K562 (cell line): ENCODE measurements at regions not wholly inside any gene's neighbourhood (a gene's known extent, or its start where the extent isn't known, plus 50 kb on each side); places are given as distances from the start of the nearest gene placed in this dataset.

Source experiments
- ATAC-seq: fragments of 200-7000 bp; cut with Tn5 transposase; 3 replicates; pipeline ENCODE4 v1.9.1; 2020; ENCODE audit warnings: moderate library complexity
- BruUV-seq: library from RNA; stranded (reverse); fragments of 400-500 nt; replicated peaks from 2 replicates; lab custom pipeline; 2021; lab: Mats Ljungman, UMichigan
- CTCF ChIA-PET: fragments of 300-600 bp; formaldehyde crosslinking; extraction: SDS; loops from one replicate; lab custom pipeline; 2021; ENCODE audit warnings: low intra/inter-chr PET ratio; lab: Yijun Ruan, JAX
- POLR2A ChIA-PET: fragments of 300-600, 350-650 bp; sonication (Branson Sonifier 250); formaldehyde crosslinking; extraction: SDS; loops from one replicate; lab custom pipeline; 2021; ENCODE audit warnings: antibody characterized with exemption, inconsistent platforms; lab: Yijun Ruan, JAX
- DNase-seq, 4 experiments: peaks; one replicate each; pipeline versions ENCODE4 v3.0.0 to v3.0.0-alpha.2; 2011 to 2018; ENCODE audit warnings: low spot score in 3 of 4, mixed read lengths in 3 of 4; ENCODE audit errors: extremely low read depth in 1 of 4
- FAIRE-seq: peaks from 2 replicates; lab custom pipeline; 2011; peaks lifted over from hg19 to GRCh38; lab: Jason Lieb, UNC
- H2AFZ ChIP-seq: 2 replicates; pipeline ENCODE4 v1.6.0; 2011; ENCODE audit warnings: low read depth, low read length, control low read depth, inconsistent platforms
- H3K27ac ChIP-seq: fragments of 200-600 bp; 3 replicates; pipeline ENCODE4 v1.8.0; 2011; ENCODE audit warnings: low read depth, mild to moderate bottlenecking, control low read depth, inconsistent platforms, low read length, moderate library complexity, mixed read lengths; ENCODE audit errors: extremely low read depth
- H3K27me3 ChIP-seq, 2 experiments: fragments of 300-600 bp in 1 of 2; 2 replicates in 1 of 2; 3 replicates in 1 of 2; pipeline versions ENCODE4 v1.6.0 to v1.8.0; 2011; ENCODE audit warnings: inconsistent platforms in 2 of 2, low read length in 2 of 2, mild to moderate bottlenecking in 1 of 2, mixed read lengths in 1 of 2, moderate library complexity in 1 of 2; ENCODE audit not compliant: control insufficient read depth in 2 of 2, insufficient read depth in 2 of 2
- H3K36me3 ChIP-seq: fragments of 300-600 bp; 3 replicates; pipeline ENCODE4 v1.8.0; 2011; ENCODE audit warnings: mild to moderate bottlenecking, low read length, inconsistent platforms; ENCODE audit not compliant: control insufficient read depth, insufficient read depth
- H3K4me1 ChIP-seq, 2 experiments: fragments of 200-600 bp in 1 of 2; replicated peaks in 1 of 2; 2 replicates in 1 of 2; 3 replicates in 1 of 2; pipeline versions ENCODE4 v1.5.1 to v1.8.0; 2011; ENCODE audit warnings: inconsistent platforms in 2 of 2, low read length in 2 of 2, mild to moderate bottlenecking in 1 of 2, mixed read lengths in 1 of 2, moderate library complexity in 1 of 2; ENCODE audit not compliant: control insufficient read depth in 2 of 2, insufficient read depth in 2 of 2
- H3K4me2 ChIP-seq: 2 replicates; pipeline ENCODE4 v1.6.1; 2011; ENCODE audit warnings: low read length, control low read depth, inconsistent platforms, mixed read lengths; ENCODE audit not compliant: insufficient read depth
- H3K4me3 ChIP-seq: fragments of 200-600 bp; sonication (generic), shearing (Covaris generic); 2 replicates; pipeline ENCODE4 v1.5.1; 2016; ENCODE audit warnings: control low read depth, inconsistent platforms
- H3K79me2 ChIP-seq: fragments of 200-600 bp; 3 replicates; pipeline ENCODE4 v1.8.0; 2011; ENCODE audit warnings: low read length, inconsistent platforms; ENCODE audit not compliant: control insufficient read depth, insufficient read depth
- H3K9ac ChIP-seq, 2 experiments: 2 replicates each; pipeline versions ENCODE4 v1.6.0 to v1.6.1; 2011; ENCODE audit warnings: low read depth in 2 of 2, low read length in 2 of 2, control low read depth in 1 of 2, inconsistent platforms in 1 of 2, mild to moderate bottlenecking in 1 of 2, mixed read lengths in 1 of 2; ENCODE audit not compliant: insufficient read depth in 1 of 2
- H3K9me1 ChIP-seq: one replicate; pipeline ENCODE4 v1.6.0; 2011; ENCODE audit warnings: inconsistent platforms, mild to moderate bottlenecking, low read length, moderate library complexity; ENCODE audit not compliant: control insufficient read depth, insufficient read depth
- H3K9me3 ChIP-seq: replicated peaks from 2 replicates; pipeline ENCODE4 v1.5.1; 2011; ENCODE audit warnings: low read depth, low read length, inconsistent platforms; ENCODE audit not compliant: control insufficient read depth, insufficient read depth
- H4K20me1 ChIP-seq: replicated peaks from 2 replicates; pipeline ENCODE4 v1.6.1; 2011; ENCODE audit warnings: low read length, inconsistent platforms, mixed read lengths; ENCODE audit not compliant: control insufficient read depth, insufficient read depth
- EHMT2 ChIP-seq: fragments of 450-650 bp; IDR thresholded peaks from 2 replicates; pipeline ENCODE4 v1.6.1; 2018; ENCODE audit warnings: antibody characterized with exemption
- ELF1 ChIP-seq: fragments of 200-800 bp; sonication (Bioruptor generic); IDR thresholded peaks from 2 replicates; pipeline ENCODE4 v1.6.1; 2016; ENCODE audit warnings: missing genetic modification characterization, missing compliant biosample characterization
- GTF2A2 ChIP-seq: IDR thresholded peaks from 2 replicates; pipeline ENCODE4 v1.6.1; 2016; ENCODE audit warnings: mild to moderate bottlenecking, missing genetic modification characterization, missing compliant biosample characterization
- KLF1 ChIP-seq: fragments of 450-650 bp; IDR thresholded peaks from 2 replicates; pipeline ENCODE4 v1.6.1; 2016; ENCODE audit warnings: missing genetic modification characterization, missing compliant biosample characterization
- NCOR1 ChIP-seq: fragments of 450-650 bp; IDR thresholded peaks from 2 replicates; pipeline ENCODE4 v1.6.1; 2016; ENCODE audit warnings: mild to moderate bottlenecking, moderate library complexity
- RBM22 ChIP-seq: fragments of 200-400 bp; formaldehyde crosslinking; IDR thresholded peaks from 2 replicates; pipeline ENCODE4 v1.6.1; 2018; ENCODE audit warnings: low read length, low read depth; ENCODE audit not compliant: poor library complexity, severe bottlenecking
- TCF15 ChIP-seq: fragments of 250-450 bp; sonication (Bioruptor Pico); IDR thresholded peaks from 2 replicates; pipeline ENCODE4 v1.8.0; 2022; ENCODE audit warnings: moderate library complexity, mild to moderate bottlenecking, inconsistent platforms
- TCF3 ChIP-seq: sonication (generic); formaldehyde crosslinking; IDR thresholded peaks from 2 replicates; pipeline ENCODE4 v1.4.0; 2020; ENCODE audit warnings: mild to moderate bottlenecking, missing genetic modification reagents
- TRIM24 ChIP-seq, 2 experiments: fragments of 450-650 bp; IDR thresholded peaks; 2 replicates each; pipeline ENCODE4 v1.6.1; 2016
- ZHX1 ChIP-seq: fragments of 150-350 bp; conservative IDR thresholded peaks from 2 replicates; pipeline ENCODE4 v1.6.1; 2014; ENCODE audit warnings: low read length
- WGBS: fragments of 100-300 bp; shearing (Covaris generic); methylation state at CpG from one replicate; pipeline ENCODE4 v1.1.6; 2016; ENCODE audit warnings: low coverage, mixed read lengths; ENCODE audit not compliant: insufficient coverage; ENCODE audit errors: missing lambda C conversion rate; 5-methylcytosine and 5-hydroxymethylcytosine counted together
- in situ Hi-C: fragments of 300-500 bp; cut with MboI; formaldehyde crosslinking; loops from 4 replicates; pipeline ENCODE4 v1.15.0; 2018; ENCODE audit warnings: inconsistent platforms, mixed read lengths
- intact Hi-C: fragments of 100-400 bp; cut with micrococcal nuclease; formaldehyde crosslinking; loops from 2 replicates; pipeline ENCODE4 v1.14.2; 2022

- H3K27me3 ChIP-seq: peaks cover 48 to 49% of the 10 kb centered on the region in 2 experiments
- no peaks in the 10 kb centered on the region for H3K9me3 ChIP-seq
- H3K9me1 ChIP-seq: no peaks in the 10 kb centered on the region
- H3K27ac ChIP-seq: no peak overlapping the region
- H3K4me3 ChIP-seq: no peak overlapping the region
- CTCF ChIA-PET: interaction anchor here (0.7 kb wide), 1 partner anchor 262 kb away, joined by 3 read pairs; no protein-coding TSS in a partner anchor
- FAIRE-seq (no peak), ATAC-seq (no peak), DNase-seq (no peak)
- H3K9ac ChIP-seq: no peak overlapping the region
- no peak overlapping the region for H2AFZ ChIP-seq
- 6% methylated on average over 8 of the region's 8 CpGs for WGBS
- in situ Hi-C loops: no loop called here
- intact Hi-C loops: no loop called here
- H3K36me3 ChIP-seq: no peaks in the 10 kb centered on the region
- no peaks in the 10 kb centered on the region for H3K79me2 ChIP-seq
- H3K4me1 ChIP-seq: peaks cover 0 to 6% of the 10 kb centered on the region in 2 experiments; a peak in 1 of 5 replicates
- no peak for TF ChIP-seq KLF1 (tag)
- no peak for TF ChIP-seq TRIM24 (IDR thresholded peaks at IDR 0.05)
- no peak for TF ChIP-seq ZHX1
- no peak for TF ChIP-seq TCF15
- no peak for TF ChIP-seq RBM22
- TF ChIP-seq TCF3 (CRISPR knock-in tag): no peak
- TF ChIP-seq GTF2A2 (tag): no peak
- no peak for TF ChIP-seq NCOR1
- no peak for TF ChIP-seq EHMT2
- TF ChIP-seq ELF1 (tag): no peak
- H4K20me1 ChIP-seq: peaks cover 6% of the 10 kb centered on the region; the same call in 1 of the 2 replicates
- no peak overlapping the region for H3K4me2 ChIP-seq
- no TSS peak for BruUV-seq
- POLR2A ChIA-PET: interaction anchor here (0.6 to 1.4 kb wide), 3 partner anchors 8 to 467 kb away, joined by 3 to 4 read pairs (median 3); no protein-coding TSS in a partner anchor
These were observed 60.5 kb upstream of the RNF32 start for GRCh38 chr7:156580036-156580435.
